ENCODE measurements at regions not wholly inside any gene's neighbourhood (a gene's known extent, or its start where the extent isn't known, plus 50 kb on each side); places are given as distances from the start of the nearest gene placed in this dataset.

- Histone ChIP-seq H3K56ac (replicated peaks; ENCODE audit: insufficient read length, low read depth, low read length) (no peak overlapping the region), H2BK20ac (ENCODE audit: low read length) (no peak overlapping the region), H3K14ac (ENCODE audit: insufficient read length) (no peak overlapping the region), H3K27me3 (replicated peaks in 1 of 4; ENCODE audit: control insufficient read depth in 3 of 4, extremely low read depth in 1 of 4, insufficient read depth in 3 of 4, low read length in 3 of 4) (peaks cover 0 to 1% (median 0%) of the 10 kb centered on the region in 4 experiments; a peak in 1 of 7 replicates), H3K79me1 (ENCODE audit: low read depth, low read length) (no peaks in the 10 kb centered on the region), H3K36me3 (ENCODE audit: control insufficient read depth in 2 of 4, insufficient read depth in 4 of 4, low read length in 3 of 4) (no peaks in the 10 kb centered on the region), H3K23me2 (ENCODE audit: low read depth, low read length) (no peaks in the 10 kb centered on the region), H4K5ac (ENCODE audit: insufficient read length, low read depth, low read length) (no peak overlapping the region), H3K27ac (ENCODE audit: low read depth, low read length) (no peak overlapping the region), H2BK120ac (replicated peaks; ENCODE audit: low read depth, low read length) (no peak overlapping the region), H3K9me3 (ENCODE audit: insufficient read depth in 2 of 2, low read depth in 1 of 2, low read length in 1 of 2) (no peaks in the 10 kb centered on the region), H3K4me1 (replicated peaks in 1 of 4; ENCODE audit: control insufficient read depth in 3 of 4, insufficient read depth in 4 of 4, low read length in 3 of 4) (peaks cover 0 to 5% (median 2%) of the 10 kb centered on the region in 4 experiments; a peak in 3 of 7 replicates), H3K4me2 (ENCODE audit: insufficient read depth in 1 of 2, low read depth in 2 of 2, low read length in 2 of 2) (no peak overlapping the region), H3K18ac (ENCODE audit: extremely low read depth, low read length) (no peak overlapping the region), H3K4me3 (ENCODE audit: extremely low read depth in 1 of 4, insufficient read depth in 2 of 4, low read depth in 3 of 4, low read length in 4 of 4) (no peak overlapping the region), H3K79me2 (ENCODE audit: control insufficient read depth in 1 of 2, insufficient read depth in 2 of 2, low read length in 2 of 2) (no peaks in the 10 kb centered on the region), H2BK5ac (ENCODE audit: low read depth, low read length) (no peak overlapping the region), H2AFZ (ENCODE audit: low read length) (peak overlapping the region; percentile 57; the same call in 1 of the 2 replicates), H3K9ac (replicated peaks in 1 of 4; ENCODE audit: extremely low read depth in 1 of 4, low read depth in 3 of 4, low read length in 3 of 4) (no peak overlapping the region), H2BK15ac (ENCODE audit: low read length) (no peak overlapping the region), H4K8ac (ENCODE audit: extremely low read depth, insufficient read depth, low read length) (no peak overlapping the region), H4K20me1 (replicated peaks in 1 of 2; ENCODE audit: control insufficient read depth in 1 of 2, insufficient read depth in 2 of 2, low read length in 2 of 2) (no peaks in the 10 kb centered on the region), H2BK12ac (ENCODE audit: low read depth, low read length) (no peak overlapping the region), H4K91ac (replicated peaks; ENCODE audit: insufficient read length, low read length) (no peak overlapping the region), H2AK5ac (ENCODE audit: low read depth, low read length) (no peak overlapping the region), H3K4ac (replicated peaks; ENCODE audit: insufficient read length, low read depth, low read length) (no peak overlapping the region), H3K23ac (ENCODE audit: insufficient read length) (no peak overlapping the region)
- FAIRE-seq (no peak), DNase-seq (ENCODE audit: low read depth in 1 of 2, low spot score in 2 of 2) (no peak)
- WGBS, 2 experiments (ENCODE audit: extremely low coverage in 1 of 2, insufficient coverage in 1 of 2, insufficient read length in 1 of 2, insufficient replicate concordance in 2 of 2, low coverage in 1 of 2, low lambda C conversion rate in 2 of 2, missing lambda C conversion rate in 1 of 2) = 81% methylated on average over 1 of the region's 1 CpG; no CpG with 5 or more reads in 1 of the 2 experiments
- POLR2A ChIA-PET (ENCODE audit: partially characterized antibody) = no interaction called here
- TF ChIP-seq SIRT6 (IDR thresholded peaks at IDR 0.05; ENCODE audit: low read length) (no peak), MAFK (IDR thresholded peaks at IDR 0.05; ENCODE audit: low read depth, low read length) (no peak), CBX5 (IDR thresholded peaks at IDR 0.05; ENCODE audit: low read depth, low read length) (no peak)
- CTCF ChIA-PET (ENCODE audit: partially characterized antibody) = interaction anchor here (1.0 to 3.4 kb wide), 5 partner anchors 10 to 230 kb away, joined by 3 to 20 read pairs (median 7); partner anchors contain the start of gene RASGRP1
These were observed 107.7 kb upstream of the RASGRP1 start for GRCh38 chr15:38672273-38672672.
